PC-3 (cell line): ENCODE measurements at regions not wholly inside any gene's neighbourhood (a gene's known extent, or its start where the extent isn't known, plus 50 kb on each side); places are given as distances from the start of the nearest gene placed in this dataset.

Experiments used
- ATAC-seq: fragments of 200-7000 bp; cut with Tn5 transposase; 2 replicates; pipeline ENCODE4 v1.9.1; 2020; ENCODE audit warnings: mild to moderate bottlenecking, moderate library complexity
- BruUV-seq: library from RNA; stranded (reverse); fragments of 400-500 nt; replicated peaks from 2 replicates; lab custom pipeline; 2021; lab: Mats Ljungman, UMichigan
- CTCF ChIA-PET: fragments of 300-600 bp; sonication (Branson Sonifier 250); formaldehyde crosslinking; loops from one replicate; lab custom pipeline; 2022; ENCODE audit warnings: antibody characterized with exemption; lab: Charles Lee
- POLR2A ChIA-PET: fragments of 300-600 bp; sonication (Branson Sonifier 250); formaldehyde crosslinking; loops from one replicate; lab custom pipeline; 2022; ENCODE audit warnings: antibody characterized with exemption; ENCODE audit not compliant: unreplicated experiment; lab: Charles Lee
- DNase-seq: peaks from one replicate; pipeline ENCODE4 v3.0.0-alpha.2; 2015
- H2AFZ ChIP-seq: fragments of 300-600 bp; sonication (generic); 2 replicates; pipeline ENCODE4 v1.6.0; 2016; ENCODE audit warnings: antibody characterized with exemption, low read length
- H3F3A ChIP-seq: fragments of 300-600 bp; sonication (generic); one replicate; pipeline ENCODE4 v1.6.0; 2017; ENCODE audit warnings: antibody characterized with exemption, low read length, control low read depth, mild to moderate bottlenecking; ENCODE audit not compliant: unreplicated experiment
- H3K27ac ChIP-seq: fragments of 300-600 bp; sonication (generic); 2 replicates; pipeline ENCODE4 v1.5.1; 2016; ENCODE audit warnings: mild to moderate bottlenecking, low read length
- H3K27me3 ChIP-seq: fragments of 300-600 bp; sonication (generic); 2 replicates; pipeline ENCODE4 v1.6.1; 2016; ENCODE audit warnings: low read length, mixed read lengths
- H3K36me3 ChIP-seq: fragments of 300-600 bp; sonication (generic); 2 replicates; pipeline ENCODE4 v1.6.1; 2016; ENCODE audit warnings: low read depth, mixed run types, low read length, mixed read lengths
- H3K4me1 ChIP-seq: fragments of 300-600 bp; sonication (generic); 2 replicates; pipeline ENCODE4 v1.5.1; 2016; ENCODE audit warnings: low read length; ENCODE audit not compliant: insufficient read depth
- H3K4me2 ChIP-seq: fragments of 300-600 bp; sonication (generic); 2 replicates; pipeline ENCODE4 v1.6.0; 2016; ENCODE audit warnings: low read length
- H3K4me3 ChIP-seq: fragments of 300-600 bp; sonication (generic); 2 replicates; pipeline ENCODE4 v1.5.1; 2016; ENCODE audit warnings: mild to moderate bottlenecking, low read length, mixed read lengths
- H3K79me2 ChIP-seq: fragments of 300-600 bp; sonication (generic); 2 replicates; pipeline ENCODE4 v1.6.1; 2017; ENCODE audit warnings: low read length, mixed read lengths
- H3K9ac ChIP-seq: fragments of 300-600 bp; sonication (generic); 2 replicates; pipeline ENCODE4 v1.6.0; 2016; ENCODE audit warnings: mild to moderate bottlenecking, low read length
- H3K9me2 ChIP-seq: fragments of 300-600 bp; sonication (generic); replicated peaks from 2 replicates; pipeline ENCODE4 v1.6.1; 2016; ENCODE audit warnings: mixed run types, low read length, mixed read lengths
- H3K9me3 ChIP-seq: fragments of 300-600 bp; sonication (generic); 2 replicates; pipeline ENCODE4 v1.6.1; 2016; ENCODE audit warnings: low read length, mixed read lengths
- H4K20me1 ChIP-seq: fragments of 300-600 bp; sonication (generic); 2 replicates; pipeline ENCODE4 v1.6.1; 2016; ENCODE audit warnings: low read length, mixed read lengths
- EZH2 ChIP-seq: fragments of 300-600 bp; sonication (generic); IDR thresholded peaks from one replicate; pipeline ENCODE4 v1.6.1; 2017; ENCODE audit warnings: antibody characterized with exemption, mild to moderate bottlenecking, low read length; ENCODE audit not compliant: unreplicated experiment
- EZH2phosphoT487 ChIP-seq: fragments of 300-600 bp; sonication (generic); IDR thresholded peaks from 2 replicates; pipeline ENCODE4 v1.6.1; 2018; ENCODE audit warnings: mild to moderate bottlenecking, antibody characterized with exemption, low read length, borderline replicate concordance
- intact Hi-C: fragments of 100-400 bp; cut with micrococcal nuclease; formaldehyde crosslinking; loops from 2 replicates; pipeline ENCODE4 v1.9.0; 2023
- TF ChIP-seq, protein P1 (sequence below): fragments of 300-600 bp; sonication (generic); conservative IDR thresholded peaks from 2 replicates; pipeline ENCODE4 v1.5.1; 2017; ENCODE audit warnings: antibody characterized with exemption, low read depth, mild to moderate bottlenecking, low read length

- Histone ChIP-seq H2AFZ (no peak overlapping the region), H3K79me2 (no peaks in the 10 kb centered on the region), H3K9ac (no peak overlapping the region), H3K4me2 (no peak overlapping the region), H3K9me2 (no peaks in the 10 kb centered on the region), H3K27me3 (peaks cover 95% of the 10 kb centered on the region), H3K4me3 (no peak overlapping the region), H3F3A (no peaks in the 10 kb centered on the region), H3K36me3 (no peaks in the 10 kb centered on the region), H3K9me3 (no peaks in the 10 kb centered on the region), H4K20me1 (no peaks in the 10 kb centered on the region), H3K4me1 (no peaks in the 10 kb centered on the region), H3K27ac (no peak overlapping the region)
- DNase-seq (no peak), ATAC-seq (no peak)
- TF ChIP-seq, protein P1, sequence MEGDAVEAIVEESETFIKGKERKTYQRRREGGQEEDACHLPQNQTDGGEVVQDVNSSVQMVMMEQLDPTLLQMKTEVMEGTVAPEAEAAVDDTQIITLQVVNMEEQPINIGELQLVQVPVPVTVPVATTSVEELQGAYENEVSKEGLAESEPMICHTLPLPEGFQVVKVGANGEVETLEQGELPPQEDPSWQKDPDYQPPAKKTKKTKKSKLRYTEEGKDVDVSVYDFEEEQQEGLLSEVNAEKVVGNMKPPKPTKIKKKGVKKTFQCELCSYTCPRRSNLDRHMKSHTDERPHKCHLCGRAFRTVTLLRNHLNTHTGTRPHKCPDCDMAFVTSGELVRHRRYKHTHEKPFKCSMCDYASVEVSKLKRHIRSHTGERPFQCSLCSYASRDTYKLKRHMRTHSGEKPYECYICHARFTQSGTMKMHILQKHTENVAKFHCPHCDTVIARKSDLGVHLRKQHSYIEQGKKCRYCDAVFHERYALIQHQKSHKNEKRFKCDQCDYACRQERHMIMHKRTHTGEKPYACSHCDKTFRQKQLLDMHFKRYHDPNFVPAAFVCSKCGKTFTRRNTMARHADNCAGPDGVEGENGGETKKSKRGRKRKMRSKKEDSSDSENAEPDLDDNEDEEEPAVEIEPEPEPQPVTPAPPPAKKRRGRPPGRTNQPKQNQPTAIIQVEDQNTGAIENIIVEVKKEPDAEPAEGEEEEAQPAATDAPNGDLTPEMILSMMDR: no peak
- TF ChIP-seq EZH2 (no peak), EZH2phosphoT487 (no peak)
- CTCF ChIA-PET: no interaction called here
- intact Hi-C loops: no loop called here
- BruUV-seq: no TSS peak
- POLR2A ChIA-PET: no interaction called here
These were observed 70.3 kb upstream of the RFLNA start for GRCh38 chr12:124224535-124225110.

GRCh38 chr12:124225730-124226129, 69.2 kb upstream of the RFLNA start:
- H4K20me1 ChIP-seq: no peaks in the 10 kb centered on the region
- no peaks in the 10 kb centered on the region for H3K36me3 ChIP-seq
- no peaks in the 10 kb centered on the region for H3K79me2 ChIP-seq
- ChIA-PET CTCF (no interaction called here), POLR2A (no interaction called here)
- ATAC-seq (no peak), DNase-seq (no peak)
- no peak overlapping the region for H3K27ac ChIP-seq
- H2AFZ ChIP-seq: no peak overlapping the region
- H3K9ac ChIP-seq: no peak overlapping the region
- intact Hi-C loops: no loop called here
- BruUV-seq: no TSS peak
- no peaks in the 10 kb centered on the region for H3K9me3 ChIP-seq
- TF ChIP-seq EZH2phosphoT487 (no peak), EZH2 (no peak)
- TF ChIP-seq, protein P1: no peak
- H3K4me1 ChIP-seq: no peaks in the 10 kb centered on the region
- no peaks in the 10 kb centered on the region for H3K9me2 ChIP-seq
- H3K4me3 ChIP-seq: no peak overlapping the region
- no peak overlapping the region for H3K4me2 ChIP-seq
- peaks cover 94% of the 10 kb centered on the region for H3K27me3 ChIP-seq
- no peaks in the 10 kb centered on the region for H3F3A ChIP-seq

DNA sequence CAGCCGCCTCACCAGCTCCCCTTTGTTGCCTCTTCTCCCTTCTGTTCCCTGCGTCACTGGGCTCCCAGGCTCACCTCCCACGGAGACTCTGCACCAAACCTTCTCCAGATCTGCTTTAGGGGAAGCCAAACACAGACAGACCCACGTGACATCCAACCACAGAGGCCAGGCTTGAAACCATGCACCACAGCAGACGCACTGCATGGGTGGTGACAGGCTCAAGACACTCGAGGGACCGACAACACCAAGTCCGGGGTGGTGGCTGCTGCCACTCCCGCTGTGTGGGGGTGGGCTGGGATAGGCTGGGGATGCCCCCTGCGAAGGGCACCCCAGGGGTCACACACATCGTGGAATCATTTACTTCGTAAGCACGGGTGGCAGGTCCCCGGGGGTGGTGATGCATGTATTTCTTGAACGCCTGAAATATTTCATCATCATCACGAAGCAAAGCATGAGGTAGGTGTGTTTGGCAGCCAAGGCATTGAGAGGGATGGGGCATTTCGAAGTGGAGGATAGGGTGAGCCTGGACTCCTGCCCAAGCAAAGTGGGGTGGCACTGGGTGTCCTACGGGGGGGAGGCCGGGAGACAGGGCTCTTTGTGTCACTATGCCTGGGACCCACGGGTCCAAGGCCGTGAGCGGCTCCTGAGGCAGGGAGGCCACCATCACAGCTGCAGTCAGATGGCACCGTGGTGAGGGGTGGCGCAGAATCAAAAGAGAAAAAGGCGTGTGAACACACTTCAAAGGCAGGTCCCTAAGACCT, 66.8 kb upstream of the RFLNA start:
- Histone ChIP-seq H3F3A (no peaks in the 10 kb centered on the region), H4K20me1 (no peaks in the 10 kb centered on the region), H3K9me3 (no peaks in the 10 kb centered on the region), H3K79me2 (no peaks in the 10 kb centered on the region), H3K9me2 (no peaks in the 10 kb centered on the region), H3K27ac (no peak overlapping the region), H3K4me2 (no peak overlapping the region), H3K4me1 (no peaks in the 10 kb centered on the region), H3K27me3 (peaks cover 93% of the 10 kb centered on the region), H3K36me3 (no peaks in the 10 kb centered on the region), H2AFZ (no peak overlapping the region), H3K4me3 (no peak overlapping the region), H3K9ac (no peak overlapping the region)
- TF ChIP-seq EZH2 (no peak), EZH2phosphoT487 (no peak)
- TF ChIP-seq, protein P1: no peak
- no TSS peak for BruUV-seq
- ATAC-seq (no peak), DNase-seq (no peak)
- intact Hi-C loops: no loop called here
- ChIA-PET POLR2A (no interaction called here), CTCF (no interaction called here)
